HG03039 (cell line): ENCODE measurements at regions not wholly inside any gene's neighbourhood (a gene's known extent, or its start where the extent isn't known, plus 50 kb on each side); places are given as distances from the start of the nearest gene placed in this dataset.

Experiments
- ATAC-seq: cut with Tn5 transposase; IDR thresholded peaks from one replicate; pipeline ENCODE4 v1.9.1; 2021; ENCODE audit warnings: mild to moderate bottlenecking, moderate library complexity; ENCODE audit not compliant: unreplicated experiment

GRCh38 chr15:47513471-47513870, 203.8 kb upstream of the SEMA6D start:
- no peak for ATAC-seq

- ATAC-seq: no peak
These were observed 203.1 kb upstream of the SEMA6D start for GRCh38 chr15:47514200-47514652.

- ATAC-seq: no peak
These were observed 200.7 kb upstream of the SEMA6D start for GRCh38 chr15:47516558-47516957.

- ATAC-seq: no peak
These were observed 200.3 kb upstream of the SEMA6D start for GRCh38 chr15:47516972-47517371.

- ATAC-seq: no peak
These were observed 199.6 kb upstream of the SEMA6D start for GRCh38 chr15:47517737-47518136.

- ATAC-seq: no peak
These were observed 193.4 kb upstream of the SEMA6D start for GRCh38 chr15:47523681-47524475.

- ATAC-seq: no peak
These were observed 188.1 kb upstream of the SEMA6D start for GRCh38 chr15:47529241-47529640.

- ATAC-seq: no peak
These were observed 182.6 kb upstream of the SEMA6D start for GRCh38 chr15:47534673-47535072.

- ATAC-seq: no peak
These were observed 175.7 kb upstream of the SEMA6D start for GRCh38 chr15:47541562-47541961.

- ATAC-seq: no peak
These were observed 174.9 kb upstream of the SEMA6D start for GRCh38 chr15:47542312-47542989.

- no peak for ATAC-seq
These were observed 169.1 kb upstream of the SEMA6D start for GRCh38 chr15:47548231-47548630.

GRCh38 chr15:47548986-47549385, 168.3 kb upstream of the SEMA6D start:
- ATAC-seq: no peak

GRCh38 chr15:47551079-47551478, 166.2 kb upstream of the SEMA6D start:
- ATAC-seq: no peak

- no peak for ATAC-seq
These were observed 165.8 kb upstream of the SEMA6D start for GRCh38 chr15:47551546-47551945.

GRCh38 chr15:47552978-47553608, 164.2 kb upstream of the SEMA6D start:
- ATAC-seq: no peak

GRCh38 chr15:47553947-47554346, 163.4 kb upstream of the SEMA6D start:
- no peak for ATAC-seq

GRCh38 chr15:47561102-47561501, 156.2 kb upstream of the SEMA6D start:
- ATAC-seq: no peak

GRCh38 chr15:47565949-47566348, 151.4 kb upstream of the SEMA6D start:
- ATAC-seq: no peak

- no peak for ATAC-seq
These were observed 150.7 kb upstream of the SEMA6D start for GRCh38 chr15:47566610-47567009.

GRCh38 chr15:47568030-47568429, 149.3 kb upstream of the SEMA6D start:
- no peak for ATAC-seq

GRCh38 chr15:47570044-47570443, 147.3 kb upstream of the SEMA6D start:
- no peak for ATAC-seq

GRCh38 chr15:47570451-47570850, 146.9 kb upstream of the SEMA6D start:
- ATAC-seq: no peak
